ENCODE measurements at regions not wholly inside any gene's neighbourhood (a gene's known extent, or its start where the extent isn't known, plus 50 kb on each side); places are given as distances from the start of the nearest gene placed in this dataset.

DNA sequence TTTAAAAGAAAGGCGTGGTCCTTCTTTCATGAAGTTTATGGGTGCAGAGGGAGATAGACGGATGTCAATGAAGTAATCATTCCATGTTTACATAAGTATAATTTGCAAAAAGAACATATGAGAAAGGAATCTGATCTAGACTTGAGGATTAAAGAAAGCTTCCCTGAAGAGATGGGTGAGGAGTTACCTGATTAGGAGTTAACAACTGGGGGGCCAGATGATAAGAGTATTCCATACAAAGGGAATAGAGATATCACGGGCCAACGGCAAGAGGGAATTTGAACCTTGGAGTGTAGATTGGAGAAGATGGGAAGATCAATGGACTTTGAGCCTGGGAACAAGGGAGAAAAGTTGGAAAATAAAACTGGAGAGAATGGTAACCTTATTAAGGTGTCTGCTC is 1959.9 kb upstream of the WWC1 start:
- DNase-seq (ENCODE audit: low spot score) = no peak
- intact Hi-C loops (cut with DNase I) = no loop called here
- ATAC-seq = no peak

DNA sequence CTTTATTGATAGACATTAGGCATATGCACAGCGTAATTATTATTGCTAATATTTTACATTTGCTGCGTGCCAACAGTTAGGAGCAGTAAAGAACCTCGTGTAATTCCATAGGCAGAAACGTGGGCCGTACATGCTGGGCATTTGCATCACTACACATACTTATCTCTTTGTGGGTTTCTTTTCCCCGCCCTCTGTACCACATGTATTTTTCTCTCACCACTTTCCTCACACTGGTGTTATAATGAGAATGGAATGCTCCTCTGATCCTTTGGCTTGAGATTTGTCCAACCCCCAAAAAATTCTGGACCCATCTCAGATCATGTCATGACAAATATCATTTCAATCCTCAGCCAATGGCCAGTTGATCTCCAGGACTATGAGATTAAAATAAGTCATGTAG is 1952.6 kb upstream of the WWC1 start:
- ATAC-seq (no peak), DNase-seq (ENCODE audit: low spot score) (no peak)
- intact Hi-C loops (cut with DNase I) = no loop called here

DNA sequence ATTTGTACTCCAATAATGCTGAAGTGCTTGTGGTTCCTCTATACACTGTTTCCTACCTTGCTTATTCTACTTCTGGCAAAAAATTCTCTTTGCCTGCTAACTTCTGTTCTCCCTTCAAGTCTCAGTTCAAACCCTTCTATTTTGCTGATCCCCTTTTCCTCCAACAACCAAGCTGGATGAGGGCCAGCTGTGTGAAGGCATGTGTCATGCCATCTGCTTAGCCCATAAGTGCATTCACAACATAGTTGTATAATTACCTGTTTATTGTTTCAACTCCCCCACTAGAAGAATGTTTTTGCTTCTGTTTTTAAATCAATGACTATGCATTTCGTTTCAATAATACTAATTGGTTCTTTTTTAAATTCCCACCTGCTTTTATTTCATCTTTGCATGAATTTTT is 1951.4 kb upstream of the WWC1 start:
- no peak for ATAC-seq
- no peak for DNase-seq (ENCODE audit: low spot score)
- intact Hi-C loops (cut with DNase I) = no loop called here

DNA sequence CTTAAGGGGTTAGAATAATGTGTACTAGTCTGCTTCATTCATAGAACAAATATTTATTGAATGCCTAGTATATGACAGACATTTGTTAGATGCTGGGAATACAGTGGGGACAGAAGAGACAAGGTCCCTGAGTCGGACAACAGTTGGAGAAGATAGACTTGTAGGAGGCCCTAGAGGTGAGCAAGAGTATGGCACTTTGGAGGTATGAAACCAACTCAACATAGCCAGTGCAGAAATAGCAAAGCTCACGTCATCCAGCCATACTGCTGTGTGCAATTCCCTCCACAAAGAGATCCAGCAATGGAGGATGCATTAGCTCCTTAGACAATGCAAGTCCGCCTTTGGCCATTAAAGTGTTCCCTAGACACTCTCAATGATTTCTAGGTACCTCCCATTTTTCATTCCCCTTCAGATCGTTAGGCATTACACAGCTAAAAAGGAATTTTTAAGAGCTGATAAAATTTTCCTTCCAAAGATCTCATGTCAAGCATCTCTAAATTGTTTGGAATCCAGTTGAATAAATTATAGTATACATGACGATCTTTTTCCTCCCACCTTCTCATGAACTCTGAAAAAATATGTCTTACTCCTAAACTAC is 1949.6 kb upstream of the WWC1 start:
- intact Hi-C loops (cut with DNase I) = no loop called here
- DNase-seq (ENCODE audit: low spot score) (no peak), ATAC-seq (no peak)

DNA sequence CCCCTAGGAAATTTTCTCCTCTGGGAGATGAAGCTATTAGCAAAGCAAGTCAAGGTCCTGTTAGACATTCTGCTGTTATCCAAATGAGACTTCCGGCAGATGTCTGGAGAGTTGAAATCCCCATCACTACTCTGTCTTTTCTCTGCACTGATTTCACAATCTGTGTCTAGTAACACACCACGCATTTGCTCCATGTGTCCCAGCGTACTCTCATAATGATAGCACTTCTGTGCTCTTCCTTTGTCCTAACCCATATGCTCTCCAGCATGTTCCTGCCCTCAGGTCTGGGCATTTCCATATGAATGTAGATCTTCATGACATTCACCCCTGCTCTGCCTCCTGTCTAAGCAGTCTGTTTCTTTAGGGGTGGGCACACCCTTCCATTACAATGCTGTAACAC is 1949.0 kb upstream of the WWC1 start:
- no peak for ATAC-seq
- intact Hi-C loops (cut with DNase I) = no loop called here

DNA sequence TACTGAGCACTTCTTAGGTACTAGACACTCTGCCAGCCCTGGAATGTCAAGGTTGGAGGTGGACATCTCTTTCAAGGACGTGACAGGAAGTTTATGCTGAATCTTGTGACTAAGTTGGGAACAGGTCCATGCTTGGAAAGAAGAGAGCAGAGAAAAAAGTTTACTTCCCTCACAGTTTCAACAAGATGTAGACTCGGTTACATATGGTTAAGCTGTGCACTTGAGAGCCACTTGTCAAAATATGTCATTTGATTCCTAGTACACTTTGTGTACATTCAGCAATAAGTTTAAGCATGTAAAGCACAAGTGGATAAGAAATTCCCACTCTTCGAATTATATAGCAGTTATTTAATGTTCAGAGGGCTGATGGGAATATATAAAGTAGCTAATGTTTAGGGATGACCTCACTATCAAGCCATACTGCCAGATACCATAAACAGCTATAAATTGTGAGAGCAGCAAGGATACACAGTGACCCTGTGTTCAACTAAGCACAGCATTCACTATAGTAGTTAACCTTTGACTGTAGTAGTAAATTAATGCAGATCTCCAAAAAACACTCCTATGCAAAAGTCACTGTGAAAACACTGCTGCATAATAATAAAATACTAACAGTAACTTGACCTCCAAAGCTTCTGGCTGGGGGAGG is 1944.6 kb upstream of the WWC1 start:
- intact Hi-C loops (cut with DNase I) = no loop called here
- ATAC-seq (no peak), DNase-seq (ENCODE audit: low spot score) (no peak)

More for the DNA sequence above, 1949.0 kb upstream of the WWC1 start:
- DNase-seq (ENCODE audit: low spot score) = no peak

DNA sequence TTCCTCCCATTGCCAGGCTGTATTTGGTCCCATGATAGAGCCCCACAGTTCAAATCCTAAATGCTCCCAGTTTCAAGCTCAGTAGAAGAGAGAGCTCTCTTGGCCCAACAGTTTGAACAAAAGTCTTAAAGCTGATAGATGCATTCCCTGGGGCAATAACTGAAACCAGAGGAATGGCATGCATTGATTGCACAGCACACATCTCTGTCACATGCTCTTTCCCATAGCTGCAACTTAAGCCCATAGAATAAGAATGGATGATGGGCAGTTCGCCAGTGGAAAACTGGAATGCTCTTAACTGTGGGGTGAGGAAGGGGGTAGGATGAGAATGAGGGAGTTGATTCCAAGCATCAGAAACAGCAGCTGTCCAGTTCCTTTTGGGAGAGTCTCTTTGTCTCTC is 1942.4 kb upstream of the WWC1 start:
- intact Hi-C loops (cut with DNase I) = no loop called here
- no peak for ATAC-seq

DNA sequence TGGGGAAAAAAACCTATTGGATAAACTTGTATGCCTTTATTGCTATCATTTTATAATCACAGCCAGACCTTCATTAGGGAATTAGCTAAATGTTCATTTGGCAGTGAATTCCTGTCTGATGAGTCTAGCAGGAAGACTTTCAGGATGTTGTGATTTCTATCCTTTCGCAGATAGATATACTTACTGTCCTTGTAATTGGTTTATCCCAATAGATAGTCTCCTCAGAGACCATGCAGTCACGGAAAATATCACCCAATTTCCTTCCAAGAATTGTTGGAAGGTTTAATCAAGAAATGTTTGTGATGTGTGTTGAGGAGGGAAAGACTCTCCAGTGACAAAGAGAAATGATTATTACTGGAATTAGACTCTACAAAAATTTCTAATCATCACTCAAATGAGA is 1937.9 kb upstream of the WWC1 start:
- DNase-seq (ENCODE audit: low spot score) (no peak), ATAC-seq (no peak)
- intact Hi-C loops (cut with DNase I) = no loop called here

More for the DNA sequence above, 1942.4 kb upstream of the WWC1 start:
- no peak for DNase-seq (ENCODE audit: low spot score)

DNA sequence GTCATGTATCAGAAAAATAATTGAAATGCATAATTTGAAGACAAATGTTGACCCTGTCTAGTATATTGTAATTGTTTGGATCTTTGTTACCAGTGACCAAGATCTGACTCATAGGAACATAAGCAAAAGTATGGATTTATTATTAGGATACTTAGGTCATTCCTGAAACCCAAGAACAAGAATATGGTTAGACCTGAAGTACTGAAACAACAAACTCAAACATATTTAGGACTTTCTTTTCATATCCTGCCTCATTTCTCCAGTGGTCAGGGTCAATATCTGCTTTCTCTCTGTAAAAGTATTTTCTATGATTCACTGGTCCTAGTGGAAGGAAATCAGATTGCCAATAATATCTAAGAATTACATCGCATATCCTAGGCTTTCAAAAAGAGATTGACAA is 1937.1 kb upstream of the WWC1 start:
- intact Hi-C loops (cut with DNase I) = no loop called here
- DNase-seq (ENCODE audit: low spot score) (no peak), ATAC-seq (no peak)

DNA sequence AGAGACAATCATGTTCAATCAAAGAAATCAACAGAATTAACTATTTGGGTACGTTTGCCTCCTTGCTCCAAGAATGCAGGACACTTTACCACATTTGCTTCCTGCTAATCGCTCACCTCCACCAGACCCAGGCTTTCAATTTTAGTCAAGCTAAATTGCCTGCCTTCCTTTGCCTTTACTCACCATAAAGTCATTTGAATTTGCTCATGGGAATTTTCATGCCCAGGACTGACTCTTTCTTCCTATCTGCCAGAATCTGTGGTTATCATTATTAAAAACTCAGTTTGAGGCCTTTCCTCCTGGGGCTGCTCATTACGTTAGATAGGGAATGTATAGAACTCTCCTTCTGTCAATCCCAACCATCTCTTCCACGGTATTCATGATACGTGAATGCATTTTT is 1935.3 kb upstream of the WWC1 start:
- DNase-seq (ENCODE audit: low spot score) (no peak), ATAC-seq (no peak)
- intact Hi-C loops (cut with DNase I) = no loop called here

DNA sequence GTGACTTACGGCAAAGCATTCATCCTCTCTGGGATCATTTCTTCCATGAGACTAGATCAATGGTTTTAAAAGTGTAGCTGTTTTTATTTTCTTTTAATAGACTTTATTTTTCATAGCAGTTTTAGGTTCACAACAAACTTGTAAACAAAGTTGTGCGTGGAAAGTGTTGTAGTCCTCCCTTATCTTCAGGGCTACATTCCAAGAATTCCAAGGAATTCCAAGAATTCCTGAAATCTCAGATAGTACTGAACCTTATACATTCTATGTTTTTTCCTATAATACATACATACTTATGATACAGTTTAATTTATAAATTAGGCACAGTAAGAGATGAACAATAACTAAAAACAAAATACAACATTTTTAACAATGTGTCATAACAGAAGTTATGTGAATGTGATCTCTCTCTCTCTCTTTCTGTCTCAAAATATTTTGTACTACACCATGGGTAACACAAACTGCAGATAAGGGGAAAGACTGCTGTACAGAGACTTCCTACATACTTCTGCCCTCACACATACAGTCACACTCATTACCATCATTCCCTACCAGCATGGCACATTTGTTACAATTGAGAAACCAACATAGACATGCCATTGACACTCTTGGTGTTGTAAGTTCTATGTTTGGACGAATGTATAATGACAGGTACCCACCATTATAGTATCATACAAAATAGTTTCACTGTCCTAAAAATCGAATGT is 1933.2 kb upstream of the WWC1 start:
- no peak for DNase-seq (ENCODE audit: low spot score)
- intact Hi-C loops (cut with DNase I) = no loop called here
- ATAC-seq = no peak

DNA sequence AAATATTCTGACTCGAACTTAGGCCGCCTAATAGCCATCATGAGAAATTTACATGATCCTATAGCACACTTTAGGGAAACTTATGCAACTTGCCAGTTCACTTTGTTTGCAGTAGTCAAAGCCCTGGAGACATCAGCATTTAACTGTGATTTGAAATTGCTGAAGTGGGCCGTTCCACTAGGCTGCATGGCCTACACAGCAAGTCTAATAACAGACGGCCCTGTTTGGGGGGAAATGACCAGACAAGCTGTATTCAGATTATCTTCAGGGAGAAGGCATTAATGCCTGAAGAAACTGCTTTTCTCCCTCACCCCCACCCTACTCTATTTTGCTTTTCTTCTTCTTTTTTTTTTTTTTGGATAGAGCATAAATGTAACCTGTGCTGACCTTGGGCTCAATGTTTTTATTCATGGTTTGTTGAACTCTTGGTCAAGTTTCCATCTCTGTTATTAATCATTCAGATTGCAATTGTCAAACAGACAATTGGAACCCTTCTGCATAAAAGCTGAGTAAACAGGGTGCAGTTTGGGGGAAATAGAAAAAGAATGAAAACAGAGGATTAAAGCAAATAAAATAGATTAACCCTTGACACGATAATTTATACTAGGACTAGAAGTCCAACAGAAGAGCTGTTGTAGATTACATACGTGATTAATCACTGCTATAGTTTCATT is 1928.2 kb upstream of the WWC1 start:
- intact Hi-C loops (cut with DNase I) = no loop called here
- DNase-seq (ENCODE audit: low spot score) = no peak
- ATAC-seq = no peak

DNA sequence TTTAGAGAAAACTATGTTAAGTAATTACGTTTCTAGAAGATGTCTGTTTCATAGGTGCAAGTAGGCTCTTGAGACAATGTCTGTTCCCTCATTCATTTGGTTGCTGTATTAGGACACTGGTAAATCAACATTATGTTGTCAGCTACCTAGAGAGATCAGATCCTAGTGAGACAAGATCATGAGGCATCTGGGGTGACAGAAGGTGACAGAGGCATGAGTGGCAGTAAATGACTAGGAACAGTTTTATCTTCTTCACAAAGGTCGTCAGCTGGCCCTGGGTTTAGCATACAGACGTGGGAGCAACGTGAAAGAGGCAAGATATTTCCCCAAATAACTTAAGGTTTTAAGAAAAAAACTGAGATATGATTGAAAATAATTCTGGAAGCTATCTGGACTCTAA is 1926.3 kb upstream of the WWC1 start:
- ATAC-seq (no peak), DNase-seq (ENCODE audit: low spot score) (no peak)
- intact Hi-C loops (cut with DNase I) = no loop called here

DNA sequence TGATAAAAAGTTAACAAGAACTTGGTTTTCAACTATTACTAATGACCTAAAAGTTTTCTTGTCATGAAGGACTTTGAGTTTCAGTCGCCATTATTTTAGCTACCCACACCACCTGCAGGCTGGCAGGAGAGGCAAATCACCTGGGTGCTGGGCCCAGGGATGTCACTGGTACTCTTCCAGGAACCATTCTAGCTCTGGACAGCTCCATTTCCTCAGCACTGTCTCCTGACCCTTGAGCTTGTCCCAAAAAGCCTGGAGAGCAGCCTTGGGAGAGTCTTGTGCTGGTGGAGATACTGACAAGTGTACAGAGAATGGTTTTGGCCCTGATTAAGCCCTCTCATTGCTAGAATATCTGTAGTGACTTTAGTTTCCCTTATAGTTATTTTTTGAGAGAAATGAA is 1924.1 kb upstream of the WWC1 start:
- ATAC-seq (no peak), DNase-seq (ENCODE audit: low spot score) (no peak)
- intact Hi-C loops (cut with DNase I) = no loop called here

DNA sequence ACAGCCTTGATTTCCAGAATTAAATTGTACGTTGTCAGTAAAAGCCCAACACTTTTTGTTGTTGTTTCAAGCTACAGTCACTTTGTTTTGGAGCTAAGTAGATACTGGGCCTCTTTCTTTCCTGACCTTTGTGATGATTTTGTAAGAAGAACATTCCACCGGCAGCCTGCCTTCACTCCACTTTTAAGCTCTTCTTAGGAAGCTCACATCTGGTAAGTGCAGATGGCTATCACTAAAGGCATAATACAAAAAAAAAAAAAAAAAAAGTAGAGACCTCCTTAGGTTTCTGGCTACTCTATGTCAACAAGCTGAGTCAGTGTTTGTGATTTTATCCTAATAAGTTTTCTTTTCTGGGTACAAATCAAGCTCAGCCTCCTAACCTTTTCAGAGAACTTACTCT is 1922.1 kb upstream of the WWC1 start:
- intact Hi-C loops (cut with DNase I) = no loop called here
- DNase-seq (ENCODE audit: low spot score) = no peak
- peak; percentile 66 for ATAC-seq

DNA sequence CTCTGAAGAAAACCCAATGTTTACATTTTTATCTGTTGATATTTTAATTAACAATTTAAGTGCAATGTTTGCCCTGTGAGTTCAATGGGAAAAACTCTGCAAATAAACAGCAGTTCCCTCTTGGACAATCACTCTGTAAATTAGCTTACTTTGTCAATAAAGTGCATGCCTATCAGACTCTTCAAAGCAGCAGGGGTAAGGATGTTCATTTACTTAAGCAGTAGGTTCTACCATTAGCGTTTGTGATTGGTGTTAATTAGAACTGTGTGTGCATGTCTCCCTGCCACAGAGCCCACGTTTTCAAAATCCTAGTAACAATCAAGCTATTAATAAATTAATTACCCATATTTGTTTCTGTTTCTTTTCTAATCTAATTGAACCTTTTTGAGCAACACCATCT is 1921.6 kb upstream of the WWC1 start:
- no peak for ATAC-seq
- DNase-seq (ENCODE audit: low spot score) = no peak
- intact Hi-C loops (cut with DNase I) = no loop called here

DNA sequence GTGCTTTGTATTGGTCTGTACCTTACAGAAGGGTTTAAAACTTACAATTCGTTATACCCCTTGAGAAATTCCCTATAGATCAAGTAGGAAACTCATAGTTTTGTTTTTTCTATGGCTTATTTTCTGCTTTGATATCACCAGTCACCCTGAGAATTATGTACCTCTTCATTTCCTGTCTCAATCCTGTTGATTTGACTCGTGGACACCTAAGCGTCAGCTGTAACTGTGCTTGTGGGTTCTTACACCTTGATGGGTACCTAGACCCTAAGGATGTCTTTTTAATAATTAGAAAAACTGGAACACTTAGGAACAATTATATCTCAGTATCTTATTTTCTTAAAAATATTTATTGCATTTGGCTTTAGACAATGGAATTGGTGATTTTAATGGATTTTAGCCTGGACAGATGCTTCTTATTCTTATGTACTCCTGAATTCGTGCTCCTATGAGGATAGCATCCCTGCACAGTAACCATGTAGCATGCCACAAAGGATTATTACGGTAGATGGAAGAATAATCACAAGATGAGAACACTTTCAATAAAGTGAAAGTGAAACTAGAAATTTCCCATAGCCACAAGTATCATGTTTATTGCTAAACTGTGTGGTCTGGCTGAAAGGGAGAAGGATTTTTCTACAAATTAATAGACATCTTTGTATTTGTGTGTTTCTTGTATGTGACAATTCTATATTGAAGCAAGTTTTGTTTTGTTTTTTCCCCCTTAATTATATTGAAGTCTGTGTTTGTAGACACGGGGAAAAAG is 1920.3 kb upstream of the WWC1 start:
- DNase-seq (ENCODE audit: low spot score) (no peak), ATAC-seq (no peak)
- intact Hi-C loops (cut with DNase I) = no loop called here

DNA sequence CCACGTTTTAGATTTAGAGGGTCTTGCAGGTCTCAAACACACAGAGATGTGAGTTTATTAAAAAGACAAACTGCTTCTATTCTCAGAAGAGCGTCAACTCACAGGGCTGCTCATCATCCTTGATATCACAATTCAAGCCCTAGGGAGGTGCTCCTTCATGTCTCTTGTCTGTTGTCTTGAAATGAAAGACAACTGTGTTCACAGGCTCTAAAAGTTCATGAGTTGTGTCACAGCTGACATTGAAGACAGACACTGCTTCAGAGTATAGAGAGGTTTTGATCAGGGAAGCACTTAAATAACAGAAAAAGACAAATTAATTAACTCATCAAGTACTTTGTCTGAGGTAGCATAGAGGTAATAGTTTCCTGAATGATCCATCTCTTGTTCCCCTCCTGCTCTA is 1917.6 kb upstream of the WWC1 start:
- ATAC-seq (no peak), DNase-seq (ENCODE audit: low spot score) (no peak)
- intact Hi-C loops (cut with DNase I) = no loop called here

DNA sequence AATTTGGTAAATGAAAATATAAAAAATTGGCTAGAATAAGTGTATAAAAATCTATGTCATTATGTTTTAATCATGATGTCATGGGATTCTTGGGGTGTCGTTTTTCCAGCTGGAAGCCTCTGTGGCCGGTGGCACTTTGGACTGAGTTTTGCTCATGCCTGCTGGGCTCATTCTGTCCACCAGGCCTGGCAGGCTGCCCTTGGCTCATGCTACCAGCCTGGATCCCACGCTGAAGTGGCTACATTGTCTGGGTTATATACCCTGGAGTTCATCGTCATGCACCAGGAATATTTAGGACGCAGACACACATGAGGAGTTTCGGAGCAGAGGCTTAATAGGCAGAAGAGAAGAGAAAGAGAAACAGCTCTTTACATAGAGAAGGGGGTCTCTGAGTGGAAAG is 1913.7 kb upstream of the WWC1 start:
- intact Hi-C loops (cut with DNase I) = no loop called here
- DNase-seq (ENCODE audit: low spot score) (no peak), ATAC-seq (no peak)

DNA sequence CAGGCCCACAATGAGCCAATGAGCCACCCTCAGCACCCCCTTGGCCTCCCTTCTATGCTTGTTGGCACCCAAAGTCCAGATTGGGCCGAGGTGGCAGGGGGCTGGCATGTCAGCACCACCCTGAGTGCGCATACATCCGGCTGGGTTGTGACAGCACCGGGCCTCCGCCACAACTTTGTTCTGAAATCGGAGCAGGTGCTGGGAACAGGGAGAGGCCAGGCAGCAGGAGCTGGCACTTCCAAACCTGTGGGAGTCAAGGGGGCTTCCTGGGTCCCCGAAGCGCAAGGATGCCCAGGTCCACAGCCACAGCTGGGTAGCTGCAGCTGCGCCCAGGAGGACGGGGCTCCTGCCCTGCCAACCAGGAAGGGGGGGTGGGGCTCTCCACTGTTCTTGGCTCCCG is 1911.9 kb upstream of the WWC1 start:
- intact Hi-C loops (cut with DNase I) = no loop called here
- ATAC-seq = no peak
- no peak for DNase-seq (ENCODE audit: low spot score)

Measured in sciatic nerve (tissue), 2 donors.